ENCODE measurements at regions not wholly inside any gene's neighbourhood (a gene's known extent, or its start where the extent isn't known, plus 50 kb on each side); places are given as distances from the start of the nearest gene placed in this dataset.
A peak's percentile ranks its signal among the peaks of the same experiment; 100 is the strongest.
"Not testable (repeated sequence)": the region's sequence is repeated elsewhere in the genome, so short reads cannot be mapped to it uniquely, and the experiment has no call there.

GRCh38 chr17:30677550-30678249 is 146.8 kb downstream of the CRLF3 start:
- H3K27me3 Mint-ChIP-seq (ENCODE audit: unreplicated experiment): peaks cover 2% of the 10 kb centered on the region
- H3K4me1 Mint-ChIP-seq (ENCODE audit: unreplicated experiment): no peaks in the 10 kb centered on the region
- no peak overlapping the region for H3K27ac Mint-ChIP-seq (ENCODE audit: unreplicated experiment)
- H3K36me3 Mint-ChIP-seq (ENCODE audit: unreplicated experiment): no peaks in the 10 kb centered on the region
- TF ChIP-seq CTCF (IDR thresholded peaks at IDR 0.05): no peak
- H3K4me3 Mint-ChIP-seq (ENCODE audit: unreplicated experiment): no peak overlapping the region
- H3K9me3 Mint-ChIP-seq (ENCODE audit: unreplicated experiment): peaks cover 7% of the 10 kb centered on the region
- no peak for DNase-seq (ENCODE audit: extremely low spot score, unreplicated experiment)

GRCh38 chr17:30675777-30676492 is 148.6 kb downstream of the CRLF3 start:
- H3K4me1 Mint-ChIP-seq (ENCODE audit: unreplicated experiment); H3K27me3 Mint-ChIP-seq (ENCODE audit: unreplicated experiment); H3K4me3 Mint-ChIP-seq (ENCODE audit: unreplicated experiment); DNase-seq (ENCODE audit: extremely low spot score, unreplicated experiment); H3K27ac Mint-ChIP-seq (ENCODE audit: unreplicated experiment); H3K9me3 Mint-ChIP-seq (ENCODE audit: unreplicated experiment); H3K36me3 Mint-ChIP-seq (ENCODE audit: unreplicated experiment): not testable (repeated sequence)

DNA sequence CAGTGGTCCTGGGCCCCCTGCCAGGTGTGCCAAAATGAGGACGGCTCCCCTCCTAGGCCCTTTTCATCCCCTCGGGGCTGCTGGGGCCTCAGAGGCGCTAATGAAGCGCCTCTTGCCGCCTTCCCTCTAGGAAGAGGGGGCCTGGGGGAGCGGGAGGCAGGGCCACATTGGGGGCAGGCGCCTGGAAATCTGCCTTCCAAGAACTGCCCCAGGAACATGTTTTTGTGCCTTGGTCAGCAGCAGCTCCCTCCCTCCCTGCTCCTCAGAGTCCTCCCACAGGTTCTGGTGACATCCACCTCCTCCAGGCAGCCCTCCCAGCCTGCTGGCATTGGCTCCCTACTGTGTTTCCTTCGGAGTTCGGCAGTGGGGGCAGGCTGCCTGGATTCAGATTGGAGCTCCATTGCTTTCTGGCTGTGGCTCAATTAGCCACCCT is 155.3 kb downstream of the CRLF3 start:
- H3K27me3 Mint-ChIP-seq (ENCODE audit: unreplicated experiment); H3K4me1 Mint-ChIP-seq (ENCODE audit: unreplicated experiment); H3K36me3 Mint-ChIP-seq (ENCODE audit: unreplicated experiment); H3K4me3 Mint-ChIP-seq (ENCODE audit: unreplicated experiment); H3K27ac Mint-ChIP-seq (ENCODE audit: unreplicated experiment); H3K9me3 Mint-ChIP-seq (ENCODE audit: unreplicated experiment); DNase-seq (ENCODE audit: extremely low spot score, unreplicated experiment): not testable (repeated sequence)

DNA sequence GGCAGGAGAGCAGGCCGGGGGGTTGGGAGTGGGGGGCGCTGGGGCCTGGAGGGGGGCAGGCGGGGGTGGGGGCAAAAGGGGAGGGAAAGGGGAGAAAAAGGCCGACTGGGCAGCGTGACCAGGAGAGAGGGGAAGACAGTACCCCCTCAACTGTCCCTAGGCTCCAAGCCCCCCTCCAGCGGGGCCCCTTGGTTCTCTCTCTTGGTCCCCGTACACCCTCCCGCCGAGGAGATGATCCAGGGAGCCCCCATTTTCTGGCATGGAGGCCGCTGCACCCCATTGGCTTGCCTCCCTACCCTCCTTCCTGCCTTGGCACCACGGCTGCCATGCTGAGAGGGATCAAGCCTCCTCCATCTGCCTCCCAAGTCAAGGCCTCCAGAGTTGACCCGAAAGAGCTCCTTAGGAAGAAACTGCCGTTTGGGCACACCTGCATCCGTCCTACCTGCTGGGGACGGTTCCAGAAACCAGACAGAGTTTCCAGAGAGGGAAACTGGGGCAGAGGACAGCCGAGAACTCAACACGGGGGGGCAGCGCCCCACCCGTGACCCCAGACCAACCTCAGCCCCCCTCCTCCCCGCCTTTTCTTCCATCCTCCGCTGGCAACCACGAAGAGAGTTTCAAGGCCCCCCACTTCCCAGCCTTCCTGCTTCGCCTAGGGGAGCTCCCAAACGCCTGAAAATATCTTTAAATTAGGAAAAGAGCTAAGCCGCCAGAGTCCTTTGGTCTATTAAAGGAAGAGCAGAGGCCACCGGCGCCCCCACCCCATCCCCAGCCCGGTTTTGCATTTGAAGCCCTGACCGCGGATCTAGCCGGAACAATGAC is 155.9 kb downstream of the CRLF3 start:
- H3K27me3 Mint-ChIP-seq (ENCODE audit: unreplicated experiment); H3K36me3 Mint-ChIP-seq (ENCODE audit: unreplicated experiment); H3K9me3 Mint-ChIP-seq (ENCODE audit: unreplicated experiment); H3K4me1 Mint-ChIP-seq (ENCODE audit: unreplicated experiment); DNase-seq (ENCODE audit: extremely low spot score, unreplicated experiment): not testable (repeated sequence)
- Mint-ChIP-seq H3K27ac (ENCODE audit: unreplicated experiment) (peak overlapping the region; percentile 62), H3K4me3 (ENCODE audit: unreplicated experiment) (peak overlapping the region; percentile 61)

- H3K9me3 Mint-ChIP-seq (ENCODE audit: unreplicated experiment); H3K27me3 Mint-ChIP-seq (ENCODE audit: unreplicated experiment); H3K4me1 Mint-ChIP-seq (ENCODE audit: unreplicated experiment); H3K27ac Mint-ChIP-seq (ENCODE audit: unreplicated experiment); H3K36me3 Mint-ChIP-seq (ENCODE audit: unreplicated experiment); DNase-seq (ENCODE audit: extremely low spot score, unreplicated experiment): not testable (repeated sequence)
- H3K4me3 Mint-ChIP-seq (ENCODE audit: unreplicated experiment): peak overlapping the region; percentile 57
These were observed 156.7 kb downstream of the CRLF3 start for GRCh38 chr17:30667657-30668359.

- not testable (repeated sequence) for H3K4me1 Mint-ChIP-seq (ENCODE audit: unreplicated experiment); H3K9me3 Mint-ChIP-seq (ENCODE audit: unreplicated experiment); H3K27ac Mint-ChIP-seq (ENCODE audit: unreplicated experiment); DNase-seq (ENCODE audit: extremely low spot score, unreplicated experiment); H3K27me3 Mint-ChIP-seq (ENCODE audit: unreplicated experiment); H3K36me3 Mint-ChIP-seq (ENCODE audit: unreplicated experiment)
- H3K4me3 Mint-ChIP-seq (ENCODE audit: unreplicated experiment): peak overlapping the region; percentile 42
These were observed 157.4 kb downstream of the CRLF3 start for GRCh38 chr17:30666838-30667656.

- H3K4me3 Mint-ChIP-seq (ENCODE audit: unreplicated experiment); H3K36me3 Mint-ChIP-seq (ENCODE audit: unreplicated experiment); H3K9me3 Mint-ChIP-seq (ENCODE audit: unreplicated experiment); H3K4me1 Mint-ChIP-seq (ENCODE audit: unreplicated experiment); H3K27ac Mint-ChIP-seq (ENCODE audit: unreplicated experiment); H3K27me3 Mint-ChIP-seq (ENCODE audit: unreplicated experiment); DNase-seq (ENCODE audit: extremely low spot score, unreplicated experiment): not testable (repeated sequence)
These were observed 160.6 kb downstream of the CRLF3 start for GRCh38 chr17:30663727-30664455.

DNA sequence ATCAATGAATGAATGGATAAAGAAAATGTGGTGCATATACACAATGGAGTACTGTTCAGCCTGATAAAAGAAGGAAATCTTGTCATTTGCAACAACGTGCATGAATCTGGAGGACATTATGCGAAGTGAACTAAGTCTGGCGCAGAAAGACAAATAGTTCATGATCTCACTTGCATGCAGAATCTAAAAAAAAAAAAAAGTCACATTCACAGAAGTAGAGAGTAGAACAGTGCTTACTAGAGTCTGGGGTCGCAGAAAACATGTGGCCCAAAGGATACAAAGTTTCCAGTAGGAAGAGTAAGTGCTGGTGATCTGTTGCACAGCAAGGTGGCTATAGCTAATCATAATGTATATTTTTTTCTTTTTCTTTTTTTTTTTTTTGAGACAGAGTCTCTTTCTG is 167.3 kb downstream of the CRLF3 start:
- H3K27ac Mint-ChIP-seq (ENCODE audit: unreplicated experiment); H3K4me1 Mint-ChIP-seq (ENCODE audit: unreplicated experiment); H3K36me3 Mint-ChIP-seq (ENCODE audit: unreplicated experiment); H3K27me3 Mint-ChIP-seq (ENCODE audit: unreplicated experiment); H3K9me3 Mint-ChIP-seq (ENCODE audit: unreplicated experiment); H3K4me3 Mint-ChIP-seq (ENCODE audit: unreplicated experiment); DNase-seq (ENCODE audit: extremely low spot score, unreplicated experiment): not testable (repeated sequence)

DNA sequence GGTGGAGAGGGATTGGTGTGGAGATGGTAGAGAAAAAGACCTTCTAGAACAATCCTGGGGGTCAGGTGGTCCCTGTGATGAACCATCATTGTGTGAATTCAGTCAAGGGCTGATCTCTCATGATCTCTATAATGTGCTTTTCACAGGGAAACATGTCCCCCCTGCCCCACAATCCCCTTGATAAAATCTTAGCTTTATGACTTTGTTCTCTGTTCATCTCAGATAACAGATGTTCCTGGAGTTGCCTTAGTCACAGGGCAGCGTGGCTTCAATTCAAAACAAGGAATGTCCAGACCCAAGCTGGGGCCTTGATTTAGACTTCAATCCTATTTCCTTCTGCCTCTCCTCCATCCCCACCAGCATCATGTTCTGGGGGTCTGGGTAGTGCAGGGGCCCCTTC is 171.5 kb downstream of the CRLF3 start:
- H3K36me3 Mint-ChIP-seq (ENCODE audit: unreplicated experiment); H3K4me1 Mint-ChIP-seq (ENCODE audit: unreplicated experiment); H3K4me3 Mint-ChIP-seq (ENCODE audit: unreplicated experiment); H3K9me3 Mint-ChIP-seq (ENCODE audit: unreplicated experiment); H3K27ac Mint-ChIP-seq (ENCODE audit: unreplicated experiment); DNase-seq (ENCODE audit: extremely low spot score, unreplicated experiment); H3K27me3 Mint-ChIP-seq (ENCODE audit: unreplicated experiment): not testable (repeated sequence)

Data from osteocyte (in vitro differentiated cells).